ENCODE measurements at regions not wholly inside any gene's neighbourhood (a gene's known extent, or its start where the extent isn't known, plus 50 kb on each side); places are given as distances from the start of the nearest gene placed in this dataset.

DNA sequence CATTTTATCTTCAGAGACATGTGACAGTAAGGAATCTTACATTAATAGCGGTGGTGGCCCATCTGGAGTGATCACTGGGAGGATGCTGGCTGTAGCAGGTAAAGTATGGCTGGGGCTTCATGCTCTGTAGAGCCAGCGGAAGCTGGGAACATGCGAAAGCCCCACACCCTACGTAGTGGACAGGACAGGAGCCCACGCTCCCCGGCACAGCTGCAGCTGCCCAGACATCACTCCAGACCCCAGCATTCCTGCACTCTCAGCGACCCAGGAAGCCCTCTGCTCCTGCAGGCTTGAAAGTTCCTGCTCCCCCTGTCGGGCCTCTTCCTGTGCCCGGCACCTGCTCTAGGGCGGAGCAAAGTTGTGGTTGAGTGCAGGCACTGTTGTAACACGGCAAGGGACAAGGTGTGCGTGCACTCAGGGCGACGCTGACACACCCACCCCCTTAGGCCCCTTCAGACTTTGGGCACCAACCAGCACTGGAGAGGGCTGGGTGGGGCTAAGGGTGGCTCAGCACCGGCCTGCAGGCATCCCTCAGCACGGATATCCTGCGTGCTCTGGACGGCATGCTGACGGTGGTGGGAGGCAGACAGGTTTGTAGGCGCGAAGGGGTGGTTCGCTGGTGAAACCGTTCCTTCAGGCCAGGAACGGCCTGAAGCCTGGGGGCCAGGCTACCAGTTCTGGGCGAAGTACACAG, 568.3 kb downstream of the FSCB start:
- ChIA-PET CTCF (no interaction called here), POLR2A (no interaction called here)
- Mint-ChIP-seq H3K27me3 (ENCODE audit: insufficient read depth, unreplicated experiment) (no peaks in the 10 kb centered on the region), H3K4me3 (ENCODE audit: unreplicated experiment) (no peak overlapping the region), H3K27ac (ENCODE audit: unreplicated experiment) (no peak overlapping the region), H3K9me3 (ENCODE audit: unreplicated experiment) (no peaks in the 10 kb centered on the region), H3K36me3 (ENCODE audit: insufficient read depth, unreplicated experiment) (no peaks in the 10 kb centered on the region), H3K4me1 (ENCODE audit: low read depth, unreplicated experiment) (no peaks in the 10 kb centered on the region)
- Histone ChIP-seq H3K9me3 (no peaks in the 10 kb centered on the region), H3K4me1 (no peaks in the 10 kb centered on the region), H3K36me3 (ENCODE audit: control insufficient read depth, insufficient read depth, low read length) (no peaks in the 10 kb centered on the region), H3K4me3 (ENCODE audit: low read depth, low read length) (no peak overlapping the region), H3K27me3 (replicated peaks; ENCODE audit: control insufficient read depth, insufficient read depth, low read length) (no peaks in the 10 kb centered on the region)
- TF ChIP-seq, protein P1, sequence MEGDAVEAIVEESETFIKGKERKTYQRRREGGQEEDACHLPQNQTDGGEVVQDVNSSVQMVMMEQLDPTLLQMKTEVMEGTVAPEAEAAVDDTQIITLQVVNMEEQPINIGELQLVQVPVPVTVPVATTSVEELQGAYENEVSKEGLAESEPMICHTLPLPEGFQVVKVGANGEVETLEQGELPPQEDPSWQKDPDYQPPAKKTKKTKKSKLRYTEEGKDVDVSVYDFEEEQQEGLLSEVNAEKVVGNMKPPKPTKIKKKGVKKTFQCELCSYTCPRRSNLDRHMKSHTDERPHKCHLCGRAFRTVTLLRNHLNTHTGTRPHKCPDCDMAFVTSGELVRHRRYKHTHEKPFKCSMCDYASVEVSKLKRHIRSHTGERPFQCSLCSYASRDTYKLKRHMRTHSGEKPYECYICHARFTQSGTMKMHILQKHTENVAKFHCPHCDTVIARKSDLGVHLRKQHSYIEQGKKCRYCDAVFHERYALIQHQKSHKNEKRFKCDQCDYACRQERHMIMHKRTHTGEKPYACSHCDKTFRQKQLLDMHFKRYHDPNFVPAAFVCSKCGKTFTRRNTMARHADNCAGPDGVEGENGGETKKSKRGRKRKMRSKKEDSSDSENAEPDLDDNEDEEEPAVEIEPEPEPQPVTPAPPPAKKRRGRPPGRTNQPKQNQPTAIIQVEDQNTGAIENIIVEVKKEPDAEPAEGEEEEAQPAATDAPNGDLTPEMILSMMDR (IDR thresholded peaks at IDR 0.05; ENCODE audit: insufficient read depth in 1 of 2, low read depth in 1 of 2, low read length in 1 of 2, severe bottlenecking in 1 of 2, unreplicated experiment in 1 of 2), result no peak
- no TSS peak for BruUV-seq (replicated peaks)
- no peak for DNase-seq
- intact Hi-C loops (cut with micrococcal nuclease; ENCODE audit: unreplicated experiment), result no loop called here

DNA sequence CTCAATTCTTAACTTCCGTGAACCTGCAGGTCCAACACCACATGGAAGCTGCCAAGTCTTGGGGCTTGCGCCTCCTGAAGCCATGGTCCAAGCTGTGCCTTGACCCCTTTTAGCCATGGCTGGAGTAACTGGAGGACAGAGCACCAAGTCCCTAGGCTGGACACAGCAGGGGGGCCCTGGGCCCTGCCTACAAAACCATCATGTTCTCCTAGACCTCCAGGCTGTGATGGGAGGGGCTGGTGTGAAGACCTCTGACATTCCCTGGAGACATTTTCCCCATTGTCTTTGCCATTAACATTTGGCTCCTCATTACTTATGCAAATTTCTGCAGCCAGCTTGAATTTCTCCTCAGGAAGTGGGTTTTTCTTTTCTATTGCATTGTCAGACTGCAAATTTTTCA, 570.1 kb downstream of the FSCB start:
- Histone ChIP-seq H3K4me1 (no peaks in the 10 kb centered on the region), H3K4me3 (ENCODE audit: low read depth, low read length) (no peak overlapping the region), H3K36me3 (ENCODE audit: control insufficient read depth, insufficient read depth, low read length) (no peaks in the 10 kb centered on the region), H3K27me3 (replicated peaks; ENCODE audit: control insufficient read depth, insufficient read depth, low read length) (no peaks in the 10 kb centered on the region), H3K9me3 (no peaks in the 10 kb centered on the region)
- TF ChIP-seq, protein P1 (IDR thresholded peaks at IDR 0.05; ENCODE audit: insufficient read depth in 1 of 2, low read depth in 1 of 2, low read length in 1 of 2, severe bottlenecking in 1 of 2, unreplicated experiment in 1 of 2), result no peak
- H3K36me3 Mint-ChIP-seq (ENCODE audit: insufficient read depth, unreplicated experiment), result no peaks in the 10 kb centered on the region
- BruUV-seq (replicated peaks), result no TSS peak
- POLR2A ChIA-PET, result no interaction called here
- no peak for DNase-seq
- no peaks in the 10 kb centered on the region for H3K9me3 Mint-ChIP-seq (ENCODE audit: unreplicated experiment)
- no peaks in the 10 kb centered on the region for H3K4me1 Mint-ChIP-seq (ENCODE audit: low read depth, unreplicated experiment)
- no peaks in the 10 kb centered on the region for H3K27me3 Mint-ChIP-seq (ENCODE audit: insufficient read depth, unreplicated experiment)
- H3K27ac Mint-ChIP-seq (ENCODE audit: unreplicated experiment), result no peak overlapping the region
- intact Hi-C loops (cut with micrococcal nuclease; ENCODE audit: unreplicated experiment), result no loop called here
- no peak overlapping the region for H3K4me3 Mint-ChIP-seq (ENCODE audit: unreplicated experiment)
- CTCF ChIA-PET, result no interaction called here

DNA sequence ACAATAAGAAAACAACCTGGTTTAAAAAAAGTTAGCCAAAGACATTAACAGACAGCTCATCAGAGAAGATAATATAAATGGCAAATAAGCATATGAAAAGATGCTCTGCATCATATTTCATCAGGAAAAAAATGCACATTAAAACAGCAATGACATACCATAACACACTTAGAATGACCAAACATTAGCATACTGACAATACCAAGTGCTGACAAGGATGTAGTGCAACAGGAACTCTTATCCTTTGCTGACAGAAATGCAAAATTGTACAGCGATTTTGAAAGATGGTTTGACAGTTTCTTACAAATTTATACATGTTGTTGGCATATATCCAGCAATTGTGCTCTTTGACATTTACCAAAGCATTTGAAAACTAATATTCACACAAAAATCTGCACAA, 573.0 kb downstream of the FSCB start:
- Histone ChIP-seq H3K9me3 (no peaks in the 10 kb centered on the region), H3K4me3 (ENCODE audit: low read depth, low read length) (no peak overlapping the region), H3K4me1 (no peaks in the 10 kb centered on the region), H3K27me3 (replicated peaks; ENCODE audit: control insufficient read depth, insufficient read depth, low read length) (no peaks in the 10 kb centered on the region), H3K36me3 (ENCODE audit: control insufficient read depth, insufficient read depth, low read length) (no peaks in the 10 kb centered on the region)
- no peak overlapping the region for H3K27ac Mint-ChIP-seq (ENCODE audit: unreplicated experiment)
- CTCF ChIA-PET, result no interaction called here
- intact Hi-C loops (cut with micrococcal nuclease; ENCODE audit: unreplicated experiment), result no loop called here
- H3K9me3 Mint-ChIP-seq (ENCODE audit: unreplicated experiment), result no peaks in the 10 kb centered on the region
- DNase-seq, result no peak
- POLR2A ChIA-PET, result no interaction called here
- no peaks in the 10 kb centered on the region for H3K36me3 Mint-ChIP-seq (ENCODE audit: insufficient read depth, unreplicated experiment)
- no peak overlapping the region for H3K4me3 Mint-ChIP-seq (ENCODE audit: unreplicated experiment)
- no TSS peak for BruUV-seq (replicated peaks)
- TF ChIP-seq, protein P1 (IDR thresholded peaks at IDR 0.05; ENCODE audit: insufficient read depth in 1 of 2, low read depth in 1 of 2, low read length in 1 of 2, severe bottlenecking in 1 of 2, unreplicated experiment in 1 of 2), result no peak
- H3K27me3 Mint-ChIP-seq (ENCODE audit: insufficient read depth, unreplicated experiment), result no peaks in the 10 kb centered on the region
- no peaks in the 10 kb centered on the region for H3K4me1 Mint-ChIP-seq (ENCODE audit: low read depth, unreplicated experiment)

Data from Caco-2 (cell line).